ENCODE measurements at regions not wholly inside any gene's neighbourhood (a gene's known extent, or its start where the extent isn't known, plus 50 kb on each side); places are given as distances from the start of the nearest gene placed in this dataset.

GRCh38 chr1:166282391-166283137, 115.8 kb upstream of the FAM78B start:
- H3K27me3 Mint-ChIP-seq, result peaks cover 5 to 8% of the 10 kb centered on the region in 2 donors
- no peaks in the 10 kb centered on the region for H3K4me1 Mint-ChIP-seq
- Histone ChIP-seq H3K27me3 (replicated peaks in 1 of 2; ENCODE audit: control insufficient read depth in 2 of 2, extremely low read depth in 1 of 2, insufficient read depth in 2 of 2, low read length in 1 of 2) (no peaks in the 10 kb centered on the region), H3K9me3 (no peaks in the 10 kb centered on the region), H3K4me3 (ENCODE audit: control insufficient read depth in 1 of 2, extremely low read depth in 1 of 2, low read length in 1 of 2) (no peak overlapping the region), H3K36me3 (ENCODE audit: control insufficient read depth in 2 of 2, extremely low read depth in 1 of 2, insufficient read depth in 1 of 2, low read length in 1 of 2) (no peaks in the 10 kb centered on the region), H3K27ac (ENCODE audit: low read length) (no peak overlapping the region), H3K4me1 (ENCODE audit: control insufficient read depth in 1 of 2, extremely low read depth in 1 of 2, insufficient read depth in 2 of 2, low read length in 2 of 2) (no peaks in the 10 kb centered on the region)
- DNase-seq, result no peak
- H3K9me3 Mint-ChIP-seq, result peaks cover under 1 to 4% (median 3%) of the 10 kb centered on the region in 3 donors
- H3K4me3 Mint-ChIP-seq, result no peak overlapping the region
- ChIA-PET POLR2A (no interaction called here), CTCF (no interaction called here)
- no peak overlapping the region for H3K27ac Mint-ChIP-seq
- no peak for ATAC-seq (replicated peaks in 1 of 4)
- WGBS (ENCODE audit: insufficient coverage), result 43% methylated on average over 1 of the region's 3 CpGs
- no peaks in the 10 kb centered on the region for H3K36me3 Mint-ChIP-seq

GRCh38 chr1:166283190-166283589, 116.4 kb upstream of the FAM78B start:
- WGBS (ENCODE audit: insufficient coverage), result 71% methylated on average over 2 of the region's 6 CpGs
- no peaks in the 10 kb centered on the region for H3K27me3 ChIP-seq (replicated peaks in 1 of 2; ENCODE audit: control insufficient read depth in 2 of 2, extremely low read depth in 1 of 2, insufficient read depth in 2 of 2, low read length in 1 of 2)
- Mint-ChIP-seq H3K27me3 (peaks cover 5 to 8% of the 10 kb centered on the region in 2 donors), H3K4me3 (no peak overlapping the region), H3K4me1 (no peaks in the 10 kb centered on the region), H3K27ac (no peak overlapping the region), H3K9me3 (peaks cover 0 to 4% (median 3%) of the 10 kb centered on the region in 3 donors), H3K36me3 (no peaks in the 10 kb centered on the region)
- no peak overlapping the region for H3K4me3 ChIP-seq (ENCODE audit: control insufficient read depth in 1 of 2, extremely low read depth in 1 of 2, low read length in 1 of 2)
- H3K4me1 ChIP-seq (ENCODE audit: control insufficient read depth in 1 of 2, extremely low read depth in 1 of 2, insufficient read depth in 2 of 2, low read length in 2 of 2), result no peaks in the 10 kb centered on the region
- no peak overlapping the region for H3K27ac ChIP-seq (ENCODE audit: low read length)
- POLR2A ChIA-PET, result no interaction called here
- no peaks in the 10 kb centered on the region for H3K9me3 ChIP-seq
- ATAC-seq (replicated peaks in 1 of 4), result no peak
- H3K36me3 ChIP-seq (ENCODE audit: control insufficient read depth in 2 of 2, extremely low read depth in 1 of 2, insufficient read depth in 1 of 2, low read length in 1 of 2), result no peaks in the 10 kb centered on the region
- CTCF ChIA-PET, result no interaction called here
- DNase-seq, result no peak

GRCh38 chr1:166283600-166283999, 116.8 kb upstream of the FAM78B start:
- POLR2A ChIA-PET, result no interaction called here
- 84% methylated on average over 5 of the region's 5 CpGs for WGBS (ENCODE audit: insufficient coverage)

DNA sequence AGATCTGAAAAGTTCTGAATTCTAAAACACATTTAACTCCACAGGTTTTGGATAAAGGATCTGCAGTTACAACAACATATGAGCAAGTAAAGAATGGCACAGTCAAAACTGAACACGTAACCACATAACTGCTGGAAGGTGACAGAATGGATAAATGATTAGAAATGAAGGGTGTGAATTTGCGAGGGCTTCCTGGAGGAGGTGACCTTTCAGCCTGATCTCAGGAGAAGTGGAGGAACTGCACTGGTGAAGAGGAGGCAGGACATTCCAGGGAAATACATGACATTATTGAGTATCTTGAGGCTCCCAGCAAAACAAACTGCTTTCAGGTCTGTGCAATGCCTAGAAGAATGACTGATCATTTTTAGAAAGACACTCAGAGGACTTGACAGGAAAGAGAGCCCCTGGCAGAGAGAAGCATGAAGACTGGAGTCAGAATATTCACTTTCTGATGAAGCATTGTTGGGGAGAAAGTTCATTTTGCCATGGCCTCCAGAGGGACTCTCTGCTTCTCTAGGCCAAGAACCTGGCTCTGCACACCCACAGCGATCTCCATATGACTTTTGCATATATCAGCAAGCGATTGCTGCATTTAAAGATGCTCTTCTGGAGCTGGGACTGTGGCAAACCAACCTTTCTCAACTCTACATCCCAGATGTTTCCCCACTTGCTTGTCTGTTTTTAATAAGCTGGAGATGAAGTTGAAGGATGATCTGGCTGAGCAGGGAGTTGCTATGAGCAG, 122.7 kb upstream of the FAM78B start:
- DNase-seq (no peak), ATAC-seq (replicated peaks in 1 of 4) (no peak)
- Histone ChIP-seq H3K27me3 (replicated peaks in 1 of 2; ENCODE audit: control insufficient read depth in 2 of 2, extremely low read depth in 1 of 2, insufficient read depth in 2 of 2, low read length in 1 of 2) (no peaks in the 10 kb centered on the region), H3K27ac (ENCODE audit: low read length) (no peak overlapping the region), H3K36me3 (ENCODE audit: control insufficient read depth in 2 of 2, extremely low read depth in 1 of 2, insufficient read depth in 1 of 2, low read length in 1 of 2) (no peaks in the 10 kb centered on the region), H3K9me3 (no peaks in the 10 kb centered on the region), H3K4me1 (ENCODE audit: control insufficient read depth in 1 of 2, extremely low read depth in 1 of 2, insufficient read depth in 2 of 2, low read length in 2 of 2) (no peaks in the 10 kb centered on the region), H3K4me3 (ENCODE audit: control insufficient read depth in 1 of 2, extremely low read depth in 1 of 2, low read length in 1 of 2) (no peak overlapping the region)
- Mint-ChIP-seq H3K4me1 (no peaks in the 10 kb centered on the region), H3K27ac (no peak overlapping the region), H3K27me3 (peaks cover 8 to 14% of the 10 kb centered on the region in 2 donors), H3K36me3 (no peaks in the 10 kb centered on the region), H3K9me3 (peaks cover 0 to 5% (median 0%) of the 10 kb centered on the region in 3 donors), H3K4me3 (no peak overlapping the region)
- CTCF ChIA-PET, result no interaction called here
- POLR2A ChIA-PET, result no interaction called here
- 89% methylated on average over 2 of the region's 4 CpGs for WGBS (ENCODE audit: insufficient coverage)

More at GRCh38 chr1:166283600-166283999, 116.8 kb upstream of the FAM78B start:
- H3K36me3 ChIP-seq (ENCODE audit: control insufficient read depth in 2 of 2, extremely low read depth in 1 of 2, insufficient read depth in 1 of 2, low read length in 1 of 2), result no peaks in the 10 kb centered on the region
- no peaks in the 10 kb centered on the region for H3K27me3 ChIP-seq (replicated peaks in 1 of 2; ENCODE audit: control insufficient read depth in 2 of 2, extremely low read depth in 1 of 2, insufficient read depth in 2 of 2, low read length in 1 of 2)
- no peak for ATAC-seq (replicated peaks in 1 of 4)
- H3K4me3 Mint-ChIP-seq, result no peak overlapping the region
- H3K4me1 ChIP-seq (ENCODE audit: control insufficient read depth in 1 of 2, extremely low read depth in 1 of 2, insufficient read depth in 2 of 2, low read length in 2 of 2), result no peaks in the 10 kb centered on the region
- H3K4me3 ChIP-seq (ENCODE audit: control insufficient read depth in 1 of 2, extremely low read depth in 1 of 2, low read length in 1 of 2), result no peak overlapping the region
- H3K27me3 Mint-ChIP-seq, result peaks cover 5 to 8% of the 10 kb centered on the region in 2 donors
- H3K4me1 Mint-ChIP-seq, result no peaks in the 10 kb centered on the region
- CTCF ChIA-PET, result no interaction called here
- H3K36me3 Mint-ChIP-seq, result no peaks in the 10 kb centered on the region
- no peak for DNase-seq
- H3K27ac ChIP-seq (ENCODE audit: low read length), result no peak overlapping the region
- peaks cover 0 to 3% (median 2%) of the 10 kb centered on the region in 3 donors for H3K9me3 Mint-ChIP-seq
- H3K9me3 ChIP-seq, result no peaks in the 10 kb centered on the region
- H3K27ac Mint-ChIP-seq, result no peak overlapping the region

GRCh38 chr1:166295656-166296055, 128.9 kb upstream of the FAM78B start:
- H3K4me3 Mint-ChIP-seq, result no peak overlapping the region
- H3K4me1 Mint-ChIP-seq, result no peaks in the 10 kb centered on the region
- peaks cover 0 to 5% of the 10 kb centered on the region in 2 donors for H3K27me3 Mint-ChIP-seq
- H3K4me1 ChIP-seq (ENCODE audit: control insufficient read depth in 1 of 2, extremely low read depth in 1 of 2, insufficient read depth in 2 of 2, low read length in 2 of 2), result no peaks in the 10 kb centered on the region
- no peaks in the 10 kb centered on the region for H3K36me3 Mint-ChIP-seq
- H3K27ac ChIP-seq (ENCODE audit: low read length), result no peak overlapping the region
- DNase-seq (no peak), ATAC-seq (replicated peaks in 1 of 4) (no peak)
- H3K9me3 Mint-ChIP-seq, result peaks cover 0 to 13% (median 0%) of the 10 kb centered on the region in 3 donors
- POLR2A ChIA-PET, result no interaction called here
- no peak overlapping the region for H3K4me3 ChIP-seq (ENCODE audit: control insufficient read depth in 1 of 2, extremely low read depth in 1 of 2, low read length in 1 of 2)
- no peaks in the 10 kb centered on the region for H3K36me3 ChIP-seq (ENCODE audit: control insufficient read depth in 2 of 2, extremely low read depth in 1 of 2, insufficient read depth in 1 of 2, low read length in 1 of 2)
- 83% methylated on average over 1 of the region's 1 CpG for WGBS (ENCODE audit: insufficient coverage)
- H3K27me3 ChIP-seq (replicated peaks in 1 of 2; ENCODE audit: control insufficient read depth in 2 of 2, extremely low read depth in 1 of 2, insufficient read depth in 2 of 2, low read length in 1 of 2), result no peaks in the 10 kb centered on the region
- CTCF ChIA-PET, result no interaction called here
- H3K9me3 ChIP-seq, result no peaks in the 10 kb centered on the region
- no peak overlapping the region for H3K27ac Mint-ChIP-seq

DNA sequence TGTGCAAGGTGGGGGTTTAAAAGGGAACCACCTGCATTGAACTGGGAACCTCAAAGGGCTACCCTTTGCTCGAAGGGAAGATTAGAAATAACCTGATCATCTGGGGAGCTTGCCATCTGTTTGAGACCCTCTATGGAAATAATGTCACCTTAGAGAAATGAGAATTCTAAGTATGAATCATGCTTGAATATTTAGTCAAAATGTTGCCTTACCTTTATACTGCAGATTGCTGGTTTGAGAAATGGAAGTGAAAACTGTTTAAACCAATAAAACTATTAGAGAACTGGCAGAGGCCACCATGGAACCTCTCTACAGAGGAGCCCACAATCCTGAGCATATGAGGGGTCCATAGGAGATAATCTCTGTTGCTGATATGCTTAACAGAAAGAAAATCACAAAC, 131.2 kb upstream of the FAM78B start:
- DNase-seq, result no peak
- no peaks in the 10 kb centered on the region for H3K36me3 ChIP-seq (ENCODE audit: control insufficient read depth in 2 of 2, extremely low read depth in 1 of 2, insufficient read depth in 1 of 2, low read length in 1 of 2)
- CTCF ChIA-PET, result no interaction called here

More for the DNA sequence above, 131.2 kb upstream of the FAM78B start:
- H3K27me3 ChIP-seq (replicated peaks in 1 of 2; ENCODE audit: control insufficient read depth in 2 of 2, extremely low read depth in 1 of 2, insufficient read depth in 2 of 2, low read length in 1 of 2), result no peaks in the 10 kb centered on the region
- Mint-ChIP-seq H3K36me3 (no peaks in the 10 kb centered on the region), H3K4me3 (no peak overlapping the region), H3K27ac (no peak overlapping the region), H3K9me3 (peaks cover 0 to 8% (median 0%) of the 10 kb centered on the region in 3 donors), H3K4me1 (no peaks in the 10 kb centered on the region), H3K27me3 (no peaks in the 10 kb centered on the region)
- POLR2A ChIA-PET, result no interaction called here
- no peak overlapping the region for H3K4me3 ChIP-seq (ENCODE audit: control insufficient read depth in 1 of 2, extremely low read depth in 1 of 2, low read length in 1 of 2)
- no peaks in the 10 kb centered on the region for H3K9me3 ChIP-seq
- H3K27ac ChIP-seq (ENCODE audit: low read length), result no peak overlapping the region
- no peaks in the 10 kb centered on the region for H3K4me1 ChIP-seq (ENCODE audit: control insufficient read depth in 1 of 2, extremely low read depth in 1 of 2, insufficient read depth in 2 of 2, low read length in 2 of 2)
- no peak for ATAC-seq (replicated peaks in 1 of 4)
- 71% methylated on average over 1 of the region's 1 CpG for WGBS (ENCODE audit: insufficient coverage)
